ENCODE measurements at regions not wholly inside any gene's neighbourhood (a gene's known extent, or its start where the extent isn't known, plus 50 kb on each side); places are given as distances from the start of the nearest gene placed in this dataset.

GRCh38 chr5:135100011-135100410 is 66.0 kb upstream of the PITX1 start:
- no peak for TF ChIP-seq CTCF (IDR thresholded peaks at IDR 0.05 in 4 of 5, conservative IDR thresholded peaks at IDR 0.05 in 1 of 5)
- no peak for TF ChIP-seq POLR2A (IDR thresholded peaks at IDR 0.05)
